Transverse colon (tissue), 4 donors: ENCODE measurements at regions not wholly inside any gene's neighbourhood (a gene's known extent, or its start where the extent isn't known, plus 50 kb on each side); places are given as distances from the start of the nearest gene placed in this dataset.
"Not testable (repeated sequence)": the region's sequence is repeated elsewhere in the genome, so short reads cannot be mapped to it uniquely, and the experiment has no call there.

ENCODE experiments used
- DNase-seq: peaks from one replicate; pipeline ENCODE4 v3.0.0-alpha.2; 2019
- H3K27ac ChIP-seq, 4 donors: fragments of 200-600 bp; sonication (generic); 2 replicates each; pipeline ENCODE4 v1.5.1; 2016 to 2018; ENCODE audit warnings: inconsistent platforms in 4 of 4
- H3K27me3 ChIP-seq: fragments of 200-600 bp; sonication (generic); 2 replicates; pipeline ENCODE4 v1.5.1; 2017; ENCODE audit warnings: inconsistent platforms
- H3K36me3 ChIP-seq, 4 donors: fragments of 200-600 bp; sonication (generic); 2 replicates each; pipeline ENCODE4 v1.5.1; 2017 to 2019; ENCODE audit warnings: inconsistent platforms in 4 of 4
- H3K4me1 ChIP-seq, 4 donors: fragments of 200-600 bp; sonication (generic); 2 replicates each; pipeline ENCODE4 v1.5.1; 2017 to 2020; ENCODE audit warnings: inconsistent platforms in 4 of 4
- H3K4me3 ChIP-seq, 4 donors: fragments of 200-600 bp; sonication (generic); 1 replicate in 1 of 4; 2 replicates in 3 of 4; pipeline versions ENCODE4 v1.5.1 to v1.6.1; 2017 to 2019; ENCODE audit warnings: inconsistent platforms in 4 of 4
- H3K9me3 ChIP-seq, 2 donors: fragments of 200-600 bp; sonication (generic); 2 replicates each; pipeline ENCODE4 v1.5.1; 2017 to 2019; ENCODE audit warnings: inconsistent platforms in 2 of 2
- CTCF ChIP-seq, 5 experiments: fragments of 200-600 bp in 3 of 5; fragments of 450-650 bp in 2 of 5; sonication (generic) in 3 of 5; IDR thresholded peaks; 1 replicate in 2 of 5; 2 replicates in 3 of 5; pipeline ENCODE4 v1.5.1; 2016 to 2017; ENCODE audit warnings: antibody characterized with exemption in 5 of 5, inconsistent platforms in 3 of 5, mild to moderate bottlenecking in 2 of 5, moderate library complexity in 1 of 5
- EP300 ChIP-seq: sonication (generic); formaldehyde crosslinking; IDR thresholded peaks from one replicate; pipeline ENCODE4 v1.6.1; 2017; ENCODE audit warnings: antibody characterized with exemption, low read depth
- POLR2A ChIP-seq: fragments of 450-650 bp; IDR thresholded peaks from one replicate; pipeline ENCODE4 v1.6.1; 2016; ENCODE audit warnings: antibody characterized with exemption, mild to moderate bottlenecking, moderate library complexity
- POLR2AphosphoS5 ChIP-seq, 3 donors: sonication (generic); formaldehyde crosslinking; IDR thresholded peaks; one replicate each; pipeline ENCODE4 v1.6.1; 2016; ENCODE audit warnings: antibody characterized with exemption in 3 of 3
- WGBS, 2 donors: methylation state at CpG; one replicate each; pipeline ENCODE4 v1.1.5; 2018; ENCODE audit warnings: low coverage in 1 of 2; 5-methylcytosine and 5-hydroxymethylcytosine counted together
- in situ Hi-C, 4 donors: fragments of 200-750 bp; cut with MboI; loops; one replicate each; pipeline versions ENCODE4 v1.15.0 to v1.15.1; 2017; ENCODE audit warnings: low sequenced_read_pairs in 3 of 4, low pct_ligation_motif_present in 1 of 4, low pct_unique_long_range_greater_than_20kb in 1 of 4
- intact Hi-C: fragments of 100-400 bp; cut with DNase I; formaldehyde crosslinking; loops from one replicate; pipeline ENCODE4 v1.15.1; 2023; ENCODE audit warnings: low total_unique reads

GRCh38 chr3:177629276-177629675 is 432.0 kb upstream of the TBL1XR1 start:
- H3K27ac ChIP-seq = no peak overlapping the region
- H3K9me3 ChIP-seq = no peaks in the 10 kb centered on the region
- no peak for DNase-seq
- no peaks in the 10 kb centered on the region for H3K36me3 ChIP-seq
- no peaks in the 10 kb centered on the region for H3K27me3 ChIP-seq
- intact Hi-C loops (no loop called here), in situ Hi-C loops (no loop called here)
- WGBS, 2 donors = 80 to 89% methylated on average over 3 of the region's 3 CpGs
- H3K4me3 ChIP-seq = no peak overlapping the region
- peaks cover 0 to 6% (median 3%) of the 10 kb centered on the region in 4 donors for H3K4me1 ChIP-seq
- TF ChIP-seq POLR2A (no peak), CTCF (IDR thresholded peaks at IDR 0.05) (no peak), EP300 (no peak), POLR2AphosphoS5 (IDR thresholded peaks at IDR 0.05) (no peak)

GRCh38 chr3:177633671-177634207 is 436.5 kb upstream of the TBL1XR1 start:
- Histone ChIP-seq H3K27me3 (no peaks in the 10 kb centered on the region), H3K27ac (no peak overlapping the region), H3K36me3 (no peaks in the 10 kb centered on the region), H3K4me1 (no peaks in the 10 kb centered on the region), H3K4me3 (no peak overlapping the region), H3K9me3 (no peaks in the 10 kb centered on the region)
- no peak for TF ChIP-seq EP300
- TF ChIP-seq POLR2AphosphoS5 (IDR thresholded peaks at IDR 0.05) = no peak
- no peak for TF ChIP-seq CTCF (IDR thresholded peaks at IDR 0.05)
- TF ChIP-seq POLR2A = no peak
- intact Hi-C loops (no loop called here), in situ Hi-C loops (no loop called here)
- 76 to 87% methylated on average over 4 to 5 of the region's 5 CpGs for WGBS, 2 donors
- DNase-seq = no peak

- H3K27me3 ChIP-seq, H3K27ac ChIP-seq, H3K4me3 ChIP-seq, DNase-seq, intact Hi-C loops, H3K36me3 ChIP-seq, in situ Hi-C loops, H3K9me3 ChIP-seq, H3K4me1 ChIP-seq: not testable (repeated sequence)
- WGBS, 2 donors = 90 to 98% methylated on average over 3 of the region's 3 CpGs
These were observed 438.4 kb upstream of the TBL1XR1 start for GRCh38 chr3:177635601-177636106.

- H3K27ac ChIP-seq = no peak overlapping the region
- no peak for DNase-seq
- H3K36me3 ChIP-seq = no peaks in the 10 kb centered on the region
- H3K4me1 ChIP-seq = no peaks in the 10 kb centered on the region
- intact Hi-C loops (no loop called here), in situ Hi-C loops (no loop called here)
- H3K4me3 ChIP-seq = no peak overlapping the region
- no peak for TF ChIP-seq POLR2A
- TF ChIP-seq POLR2AphosphoS5 (IDR thresholded peaks at IDR 0.05) = no peak
- TF ChIP-seq EP300 = no peak
- TF ChIP-seq CTCF (IDR thresholded peaks at IDR 0.05) = no peak
- 84% methylated on average over 8 of the region's 8 CpGs; no CpG with 5 or more reads in 1 of the 2 donors for WGBS, 2 donors
- H3K27me3 ChIP-seq = no peaks in the 10 kb centered on the region
- no peaks in the 10 kb centered on the region for H3K9me3 ChIP-seq
These were observed 443.2 kb upstream of the TBL1XR1 start for GRCh38 chr3:177640319-177640965.

GRCh38 chr3:177641206-177641605 is 443.9 kb upstream of the TBL1XR1 start:
- Histone ChIP-seq H3K36me3 (no peaks in the 10 kb centered on the region), H3K27me3 (no peaks in the 10 kb centered on the region), H3K4me3 (no peak overlapping the region), H3K4me1 (no peaks in the 10 kb centered on the region), H3K27ac (no peak overlapping the region), H3K9me3 (no peaks in the 10 kb centered on the region)
- in situ Hi-C loops = no loop called here
- no peak for TF ChIP-seq POLR2AphosphoS5 (IDR thresholded peaks at IDR 0.05)
- TF ChIP-seq CTCF (IDR thresholded peaks at IDR 0.05) = no peak
- no peak for TF ChIP-seq POLR2A
- TF ChIP-seq EP300 = no peak
- no peak for DNase-seq
- intact Hi-C loops = no loop called here
- WGBS, 2 donors = 94 to 100% methylated on average over 1 of the region's 1 CpG
